HG02943 (cell line): ENCODE measurements at regions not wholly inside any gene's neighbourhood (a gene's known extent, or its start where the extent isn't known, plus 50 kb on each side); places are given as distances from the start of the nearest gene placed in this dataset.
A peak's percentile ranks its signal among the peaks of the same experiment; 100 is the strongest.
"Not testable (repeated sequence)": the region's sequence is repeated elsewhere in the genome, so short reads cannot be mapped to it uniquely, and the experiment has no call there.

Experiments used
- ATAC-seq: cut with Tn5 transposase; IDR thresholded peaks from one replicate; pipeline ENCODE4 v1.9.1; 2021; ENCODE audit warnings: mild to moderate bottlenecking, low read depth, moderate library complexity; ENCODE audit not compliant: unreplicated experiment

- ATAC-seq = not testable (repeated sequence)
Measured at GRCh38 chr7:98770085-98770484, 99.7 kb downstream of the TMEM130 start.

DNA sequence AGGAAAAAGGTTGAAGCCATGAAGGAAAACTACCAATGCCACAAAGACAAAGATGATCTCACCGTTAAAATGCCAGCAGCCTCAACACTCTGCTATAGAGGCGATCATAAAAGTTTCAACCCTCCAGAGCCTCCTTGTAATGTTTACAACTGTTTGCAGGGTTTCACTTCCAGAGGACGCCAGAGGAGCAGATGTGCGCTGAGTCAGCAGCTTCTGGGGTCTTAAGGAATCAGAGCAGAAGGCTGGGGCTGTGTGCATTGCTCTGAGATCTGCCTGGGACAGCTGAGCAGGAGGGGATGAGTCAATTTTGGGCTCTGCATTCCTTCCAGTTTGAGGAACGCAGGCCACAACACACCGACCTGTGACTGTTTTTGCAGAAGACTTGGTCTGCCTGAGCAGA, 98.3 kb downstream of the TMEM130 start:
- no peak for ATAC-seq

GRCh38 chr7:98771941-98772603, 97.7 kb downstream of the TMEM130 start:
- ATAC-seq = no peak

DNA sequence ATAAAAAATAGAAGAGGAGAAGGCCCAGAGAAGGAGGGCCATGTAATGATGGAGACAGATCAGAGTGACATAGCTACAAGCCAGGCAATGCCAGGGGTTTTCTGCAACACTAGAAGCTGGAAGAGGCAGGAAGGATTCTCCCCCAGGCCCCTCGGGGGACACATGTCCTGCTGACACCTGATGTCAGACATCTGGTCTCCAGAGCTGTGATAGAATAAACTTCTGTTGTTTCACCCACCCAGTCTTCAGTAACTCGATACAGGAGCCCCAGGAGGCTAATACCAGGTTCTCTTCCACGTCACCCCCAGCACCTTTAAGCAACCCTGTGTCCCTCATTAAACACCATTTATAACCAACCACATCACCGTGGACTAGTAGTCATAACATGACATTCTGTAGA, 94.9 kb downstream of the TMEM130 start:
- no peak for ATAC-seq

GRCh38 chr7:98777051-98777450, 92.8 kb downstream of the TMEM130 start:
- ATAC-seq = no peak

- ATAC-seq = no peak
Measured at GRCh38 chr7:98778421-98778820, 91.4 kb downstream of the TMEM130 start.

GRCh38 chr7:98779800-98780587, 89.8 kb downstream of the TMEM130 start:
- no peak for ATAC-seq

- ATAC-seq = no peak
Measured at GRCh38 chr7:98784216-98784785, 85.5 kb downstream of the TMEM130 start.

- ATAC-seq = no peak
Measured at GRCh38 chr7:98785929-98786571, 83.8 kb downstream of the TMEM130 start.

- ATAC-seq = no peak
Measured at GRCh38 chr7:98788966-98789365, 80.8 kb downstream of the TMEM130 start.

- ATAC-seq = not testable (repeated sequence)
Measured at GRCh38 chr7:98794453-98794852, 75.4 kb downstream of the TMEM130 start.

- peak; percentile 81 for ATAC-seq
Measured at GRCh38 chr7:98795741-98796493, 73.9 kb downstream of the TMEM130 start.
